ENCODE measurements at regions not wholly inside any gene's neighbourhood (a gene's known extent, or its start where the extent isn't known, plus 50 kb on each side); places are given as distances from the start of the nearest gene placed in this dataset.

DNA sequence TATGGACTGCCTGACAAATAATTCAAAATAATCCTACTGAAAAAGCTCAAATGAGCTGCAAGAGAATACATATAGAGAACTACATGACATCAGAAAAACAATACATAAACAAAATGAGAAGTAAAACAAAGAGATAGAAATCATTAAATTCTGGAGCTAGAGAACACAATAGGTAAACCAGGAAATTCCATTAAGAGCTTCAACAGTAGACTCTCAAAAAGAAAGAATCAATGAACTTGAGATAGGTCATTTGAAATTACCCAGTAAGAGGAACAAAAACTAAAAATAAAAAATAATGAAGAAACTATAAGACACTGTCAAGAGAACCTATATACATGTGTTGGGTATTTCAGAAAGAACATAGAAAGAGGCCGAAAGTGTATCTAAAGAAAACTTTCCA, 186.3 kb downstream of the PTN start:
- Histone ChIP-seq H3K27ac (no peak overlapping the region), H3K9me3 (replicated peaks in 1 of 3) (no peaks in the 10 kb centered on the region), H3K4me1 (replicated peaks in 1 of 2) (no peaks in the 10 kb centered on the region), H3K4me3 (no peak overlapping the region), H3K27me3 (no peaks in the 10 kb centered on the region), H3K36me3 (replicated peaks in 1 of 2) (no peaks in the 10 kb centered on the region)
- intact Hi-C loops (cut with DNase I): no loop called here
- WGBS, 4 donors: 87 to 96% (median 94%) methylated on average over 1 of the region's 1 CpG
- no peak for TF ChIP-seq POLR2A (IDR thresholded peaks at IDR 0.05)
- TF ChIP-seq, protein P1, sequence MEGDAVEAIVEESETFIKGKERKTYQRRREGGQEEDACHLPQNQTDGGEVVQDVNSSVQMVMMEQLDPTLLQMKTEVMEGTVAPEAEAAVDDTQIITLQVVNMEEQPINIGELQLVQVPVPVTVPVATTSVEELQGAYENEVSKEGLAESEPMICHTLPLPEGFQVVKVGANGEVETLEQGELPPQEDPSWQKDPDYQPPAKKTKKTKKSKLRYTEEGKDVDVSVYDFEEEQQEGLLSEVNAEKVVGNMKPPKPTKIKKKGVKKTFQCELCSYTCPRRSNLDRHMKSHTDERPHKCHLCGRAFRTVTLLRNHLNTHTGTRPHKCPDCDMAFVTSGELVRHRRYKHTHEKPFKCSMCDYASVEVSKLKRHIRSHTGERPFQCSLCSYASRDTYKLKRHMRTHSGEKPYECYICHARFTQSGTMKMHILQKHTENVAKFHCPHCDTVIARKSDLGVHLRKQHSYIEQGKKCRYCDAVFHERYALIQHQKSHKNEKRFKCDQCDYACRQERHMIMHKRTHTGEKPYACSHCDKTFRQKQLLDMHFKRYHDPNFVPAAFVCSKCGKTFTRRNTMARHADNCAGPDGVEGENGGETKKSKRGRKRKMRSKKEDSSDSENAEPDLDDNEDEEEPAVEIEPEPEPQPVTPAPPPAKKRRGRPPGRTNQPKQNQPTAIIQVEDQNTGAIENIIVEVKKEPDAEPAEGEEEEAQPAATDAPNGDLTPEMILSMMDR (IDR thresholded peaks at IDR 0.05): no peak
- no peak for DNase-seq

DNA sequence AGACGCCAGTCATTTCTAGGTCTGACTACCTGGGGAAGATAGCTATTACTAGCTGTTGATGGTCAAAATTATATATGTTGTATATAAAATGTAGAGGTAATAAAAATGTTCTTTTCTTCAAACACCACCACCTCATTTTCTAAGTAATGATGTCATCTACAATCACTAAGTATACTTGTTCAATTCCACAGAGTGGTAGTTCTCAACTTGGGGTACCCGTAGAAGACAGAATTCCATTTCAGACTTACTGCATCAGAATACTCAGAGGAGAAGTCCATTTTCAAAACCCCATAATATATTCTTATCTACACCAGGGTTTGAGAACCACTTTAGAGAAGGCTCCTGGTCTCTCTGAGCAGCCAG, 191.9 kb downstream of the PTN start:
- WGBS, 4 donors: 79 to 89% (median 84%) methylated on average over 2 of the region's 2 CpGs
- H3K36me3 ChIP-seq (replicated peaks in 1 of 2): no peaks in the 10 kb centered on the region
- intact Hi-C loops (cut with DNase I): no loop called here
- no peaks in the 10 kb centered on the region for H3K9me3 ChIP-seq (replicated peaks in 1 of 3)
- TF ChIP-seq, protein P1 (IDR thresholded peaks at IDR 0.05): no peak
- no peak for TF ChIP-seq POLR2A (IDR thresholded peaks at IDR 0.05)
- DNase-seq: no peak
- no peaks in the 10 kb centered on the region for H3K4me1 ChIP-seq (replicated peaks in 1 of 2)
- H3K27ac ChIP-seq: no peak overlapping the region
- H3K4me3 ChIP-seq: no peak overlapping the region
- no peaks in the 10 kb centered on the region for H3K27me3 ChIP-seq

DNA sequence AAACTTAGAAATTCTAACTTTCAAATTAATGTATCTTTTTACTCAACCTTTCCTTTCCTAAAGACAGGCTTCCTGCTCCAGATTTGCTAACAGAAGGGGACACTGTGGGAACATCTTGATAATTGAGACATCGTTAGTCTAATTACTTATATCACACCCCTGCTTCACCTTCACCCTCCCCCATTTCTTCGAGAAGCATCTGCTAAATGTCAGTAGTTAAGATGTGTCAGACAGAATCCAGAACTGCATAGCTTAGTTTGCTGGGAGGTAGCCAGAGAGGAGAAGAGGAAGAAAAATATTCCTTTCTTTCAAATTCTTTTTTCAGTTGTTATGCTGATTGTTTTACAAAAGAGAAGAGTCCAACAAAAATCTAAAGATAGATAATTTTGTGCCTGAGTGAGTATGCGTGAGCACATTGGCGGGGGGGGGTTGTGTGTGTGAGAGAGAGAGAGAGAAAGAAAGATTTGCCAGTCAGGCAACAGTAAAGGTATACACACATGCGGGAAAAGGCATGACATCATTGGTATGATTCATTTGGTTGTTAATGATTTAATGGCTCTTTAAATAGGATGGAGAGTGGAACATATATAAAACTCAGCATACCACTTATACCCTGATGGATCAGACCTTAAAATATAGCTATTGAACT, 192.4 kb downstream of the PTN start:
- no peak for DNase-seq
- Histone ChIP-seq H3K27ac (no peak overlapping the region), H3K27me3 (no peaks in the 10 kb centered on the region), H3K9me3 (replicated peaks in 1 of 3) (no peaks in the 10 kb centered on the region), H3K4me1 (replicated peaks in 1 of 2) (no peaks in the 10 kb centered on the region), H3K4me3 (no peak overlapping the region), H3K36me3 (replicated peaks in 1 of 2) (no peaks in the 10 kb centered on the region)
- intact Hi-C loops (cut with DNase I): no loop called here
- 35 to 46% (median 38%) methylated on average over 5 of the region's 5 CpGs for WGBS, 4 donors
- no peak for TF ChIP-seq POLR2A (IDR thresholded peaks at IDR 0.05)
- TF ChIP-seq, protein P1 (IDR thresholded peaks at IDR 0.05): no peak

DNA sequence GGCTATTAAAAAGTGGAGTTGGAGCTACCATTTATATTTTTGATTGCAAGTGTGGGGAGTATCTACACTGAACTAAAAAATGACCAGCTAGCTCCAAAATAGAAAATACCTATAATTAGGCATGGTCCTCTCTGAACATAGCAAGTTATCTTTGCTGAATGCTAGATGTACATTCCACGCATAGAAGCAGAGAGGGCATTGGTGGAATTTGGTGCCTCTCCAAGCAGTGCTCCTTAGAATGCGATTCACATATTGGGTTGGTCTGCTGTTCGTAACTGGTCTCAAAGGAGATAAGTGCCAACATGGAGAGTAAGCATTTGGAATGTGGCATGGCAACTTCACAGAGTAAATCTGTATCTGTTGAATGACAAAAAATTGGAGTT, 196.2 kb downstream of the PTN start:
- Histone ChIP-seq H3K36me3 (replicated peaks in 1 of 2) (no peaks in the 10 kb centered on the region), H3K27me3 (no peaks in the 10 kb centered on the region), H3K9me3 (replicated peaks in 1 of 3) (no peaks in the 10 kb centered on the region), H3K4me1 (replicated peaks in 1 of 2) (no peaks in the 10 kb centered on the region), H3K27ac (no peak overlapping the region), H3K4me3 (no peak overlapping the region)
- no peak for TF ChIP-seq POLR2A (IDR thresholded peaks at IDR 0.05)
- TF ChIP-seq, protein P1 (IDR thresholded peaks at IDR 0.05): no peak
- intact Hi-C loops (cut with DNase I): no loop called here
- WGBS, 4 donors: 76 to 84% (median 82%) methylated on average over 3 of the region's 3 CpGs
- no peak for DNase-seq
